ENCODE measurements at regions not wholly inside any gene's neighbourhood (a gene's known extent, or its start where the extent isn't known, plus 50 kb on each side); places are given as distances from the start of the nearest gene placed in this dataset.

GRCh38 chr1:238900334-238900865 is 486.0 kb upstream of the CHRM3 start:
- TF ChIP-seq CTCF (IDR thresholded peaks at IDR 0.05; ENCODE audit: extremely low read depth in 1 of 2, insufficient read depth in 1 of 2, low read depth in 1 of 2, low read length in 2 of 2): no peak
- TF ChIP-seq POLR2AphosphoS5 (IDR thresholded peaks at IDR 0.05; ENCODE audit: insufficient read depth, low read depth, low read length): no peak
- TF ChIP-seq POLR2A (IDR thresholded peaks at IDR 0.05; ENCODE audit: low read depth, low read length): no peak
- no peak for TF ChIP-seq EZH2 (IDR thresholded peaks at IDR 0.05; ENCODE audit: borderline replicate concordance, low read depth, low read length, severe bottlenecking)

All from endothelial cell of umbilical vein (primary cell).